DMS79 treated with DMSO at 0.1 percent for 48 hours (cell line): ENCODE measurements at regions not wholly inside any gene's neighbourhood (a gene's known extent, or its start where the extent isn't known, plus 50 kb on each side); places are given as distances from the start of the nearest gene placed in this dataset.
"Not testable (repeated sequence)": the region's sequence is repeated elsewhere in the genome, so short reads cannot be mapped to it uniquely, and the experiment has no call there.

Experiments used
- DNase-seq: peaks from one replicate; lab custom pipeline; 2025; lab: John Stamatoyannopoulos, UW

DNA sequence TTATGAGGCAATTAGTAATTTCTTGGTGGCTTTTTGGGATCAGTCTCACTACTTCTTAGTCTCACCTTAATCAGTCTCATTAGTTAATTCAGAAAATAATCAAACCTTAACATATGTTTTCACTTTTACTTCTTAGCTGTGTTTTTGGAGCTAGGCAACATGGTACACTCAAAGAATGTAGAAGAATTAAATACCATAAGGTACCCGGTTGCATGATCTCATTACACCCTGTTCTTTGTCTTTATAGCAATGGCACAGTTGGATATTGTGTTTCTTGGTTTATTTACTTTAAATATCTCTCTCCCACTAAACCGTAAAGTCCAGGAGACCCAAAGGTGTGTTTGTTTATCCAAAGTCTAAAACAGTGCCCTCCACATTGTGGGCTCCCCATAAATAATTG, 132.3 kb downstream of the TNFSF18 start:
- no peak for DNase-seq

DNA sequence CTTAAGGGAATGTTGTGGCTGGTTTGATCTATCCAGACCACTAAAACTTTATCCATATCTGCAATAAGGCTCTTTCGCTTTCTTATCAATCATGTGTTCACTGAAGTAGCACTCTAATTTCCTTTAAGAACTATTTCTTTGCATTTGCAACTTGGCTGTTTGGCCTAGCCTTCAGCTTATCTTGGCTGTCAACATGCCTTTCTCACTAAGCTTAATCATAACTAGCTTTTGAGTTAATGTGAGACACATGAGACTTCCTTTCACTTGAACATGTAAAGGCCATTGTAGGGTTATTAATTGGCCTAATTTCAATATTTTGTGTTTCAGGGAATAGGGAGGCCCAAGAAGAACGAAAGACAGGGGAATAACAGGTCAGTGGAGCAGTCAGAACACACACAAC, 124.7 kb downstream of the TNFSF18 start:
- DNase-seq, result no peak

DNA sequence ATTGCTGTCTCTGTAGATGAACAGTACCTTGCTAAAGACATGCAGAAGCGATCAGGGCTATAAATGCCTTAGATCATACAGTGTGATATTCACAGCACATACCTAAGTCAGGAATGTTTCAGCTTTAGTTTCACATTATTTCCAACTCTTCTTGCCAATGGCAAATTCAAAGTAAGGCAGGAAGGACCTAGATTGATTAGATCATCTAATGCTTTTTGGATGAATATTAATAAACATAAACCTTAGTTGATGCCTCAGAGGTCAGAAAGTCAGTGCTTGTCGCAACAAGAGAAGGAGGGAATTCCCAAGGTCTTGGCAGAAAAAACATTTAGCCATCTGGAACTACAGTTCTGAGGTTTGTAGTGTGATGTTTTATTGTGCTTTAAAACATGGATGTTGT, 122.3 kb downstream of the TNFSF18 start:
- no peak for DNase-seq

DNA sequence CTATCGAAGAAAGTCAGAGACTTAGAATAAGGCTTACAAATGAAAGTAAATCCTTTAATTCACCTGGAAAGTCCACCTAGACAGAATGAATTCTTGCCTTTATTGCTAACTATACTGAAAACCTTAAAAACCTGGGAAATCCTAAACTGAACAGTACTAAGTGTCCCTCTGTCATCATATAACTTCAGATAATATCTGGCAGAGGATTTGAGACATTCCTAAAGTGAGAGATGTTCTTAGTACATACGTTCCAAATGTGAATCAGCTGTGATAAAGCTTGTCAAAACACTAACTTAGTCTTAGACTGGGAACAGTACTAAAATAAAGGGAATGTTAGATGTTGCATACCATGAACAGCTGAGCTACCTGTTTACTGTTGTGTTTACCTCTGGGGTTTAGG, 121.7 kb downstream of the TNFSF18 start:
- DNase-seq, result no peak

DNA sequence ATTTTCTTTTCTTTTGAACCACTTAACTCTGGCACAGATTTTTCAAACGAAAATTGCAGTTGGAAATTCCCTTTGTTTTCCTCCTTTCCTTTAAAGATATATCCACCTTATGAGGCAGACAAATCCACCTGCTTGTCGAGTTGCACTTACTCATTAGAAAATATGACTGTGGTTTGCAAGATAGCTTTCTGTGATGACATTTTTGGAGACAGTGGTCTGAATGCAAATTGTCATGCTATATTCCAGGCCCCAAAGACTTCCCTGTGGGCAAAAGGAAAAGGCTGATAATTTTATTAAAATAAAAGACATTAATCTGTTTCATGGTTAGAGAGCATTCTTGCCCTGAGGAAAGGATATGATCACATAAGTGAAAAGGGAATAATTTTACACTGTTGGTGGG, 120.6 kb downstream of the TNFSF18 start:
- no peak for DNase-seq

DNA sequence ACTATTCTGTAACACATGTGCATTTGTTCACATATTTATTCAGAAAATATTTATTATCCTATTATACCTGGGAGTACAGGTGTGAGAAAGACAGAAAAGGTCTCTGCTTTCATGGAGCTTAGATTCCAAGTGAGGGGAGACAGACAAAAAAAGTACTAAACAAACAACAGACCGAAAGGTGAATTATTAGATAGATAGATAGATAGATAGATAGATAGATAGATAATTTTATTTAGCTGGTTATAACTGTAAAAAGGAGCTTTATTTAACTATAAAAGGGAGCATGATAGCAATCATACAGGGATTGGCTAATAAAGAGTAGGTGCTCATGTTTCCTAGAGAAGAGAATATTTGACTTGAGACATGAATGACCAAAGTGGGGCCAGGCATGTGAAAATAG, 119.4 kb downstream of the TNFSF18 start:
- DNase-seq, result no peak

DNA sequence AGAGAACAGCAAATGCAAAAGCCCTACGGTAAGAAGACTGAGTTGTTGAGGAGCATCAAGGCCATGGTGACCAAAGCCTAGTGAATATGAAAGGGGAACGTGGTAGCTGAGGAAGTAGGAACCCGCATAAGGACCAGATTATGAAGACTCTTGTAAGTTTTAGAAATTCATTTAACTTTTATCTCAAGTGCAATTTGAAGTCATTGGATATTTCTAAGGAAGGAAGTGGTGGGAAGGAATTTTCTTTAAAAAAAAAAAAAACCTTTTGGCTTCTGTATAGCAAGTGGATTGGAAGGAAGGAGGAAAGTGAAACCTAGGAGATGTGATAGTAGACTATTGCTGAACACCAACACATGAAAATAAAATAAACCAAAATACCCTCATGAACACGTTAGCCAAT, 119.0 kb downstream of the TNFSF18 start:
- DNase-seq, result no peak

DNA sequence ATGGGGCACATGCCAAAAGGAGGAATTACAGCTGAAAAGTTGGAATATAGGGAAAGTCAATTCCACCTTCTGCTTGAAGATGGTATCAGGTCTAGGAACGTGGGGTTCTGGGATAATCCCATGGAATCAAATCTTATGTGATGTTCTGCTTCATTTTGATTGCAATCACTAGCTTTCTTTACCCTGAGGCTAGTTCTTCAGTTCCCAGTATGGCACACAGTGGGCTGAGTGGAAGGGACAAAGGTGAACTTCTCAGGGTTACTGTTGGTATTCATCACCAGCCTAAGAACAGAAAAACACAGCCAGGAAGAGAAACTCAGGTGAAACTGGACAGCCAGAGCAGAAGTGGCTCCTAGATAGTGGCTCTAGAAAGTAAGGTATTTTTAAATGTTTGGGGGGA, 117.8 kb downstream of the TNFSF18 start:
- no peak for DNase-seq

DNA sequence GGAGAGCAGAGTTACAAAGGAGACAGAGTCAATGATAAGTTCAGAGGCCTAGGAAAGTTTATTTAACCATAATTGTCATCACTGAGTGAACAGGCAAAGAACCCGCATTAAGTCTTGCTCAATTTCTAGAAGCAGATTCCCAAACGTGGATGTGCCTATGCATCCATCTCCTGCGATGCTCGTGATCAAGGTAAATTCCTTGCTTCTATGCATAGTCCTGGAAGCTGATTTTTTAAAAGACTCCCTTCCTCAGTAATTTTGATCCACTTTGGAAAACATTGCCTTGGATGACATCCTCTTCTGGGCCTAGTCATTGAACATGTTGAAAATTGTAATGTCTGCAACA, 116.4 kb downstream of the TNFSF18 start:
- no peak for DNase-seq

DNA sequence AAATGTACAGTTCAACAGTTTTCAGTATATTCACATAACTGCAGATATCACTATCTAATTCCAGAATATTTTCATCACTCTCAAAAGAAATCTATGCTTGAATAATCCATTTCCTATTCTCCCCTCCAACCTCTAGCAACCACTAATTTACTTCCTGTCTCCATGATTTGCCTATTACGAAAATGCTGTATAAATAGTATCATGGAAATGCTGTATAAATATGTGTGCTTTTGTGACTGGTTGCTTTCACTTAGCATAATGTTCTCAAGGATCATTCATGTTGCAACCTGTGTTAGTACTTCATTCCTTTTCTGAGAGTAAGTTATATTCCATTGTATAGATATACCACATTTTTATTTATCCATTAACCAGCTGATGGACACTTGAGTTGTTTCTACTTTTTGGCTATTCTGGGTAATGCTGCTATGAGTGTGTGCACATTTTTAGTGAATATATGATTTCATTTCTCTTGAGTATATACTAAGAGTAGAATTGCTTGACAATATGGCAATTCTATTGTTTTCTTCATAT, 115.6 kb downstream of the TNFSF18 start:
- no peak for DNase-seq

DNA sequence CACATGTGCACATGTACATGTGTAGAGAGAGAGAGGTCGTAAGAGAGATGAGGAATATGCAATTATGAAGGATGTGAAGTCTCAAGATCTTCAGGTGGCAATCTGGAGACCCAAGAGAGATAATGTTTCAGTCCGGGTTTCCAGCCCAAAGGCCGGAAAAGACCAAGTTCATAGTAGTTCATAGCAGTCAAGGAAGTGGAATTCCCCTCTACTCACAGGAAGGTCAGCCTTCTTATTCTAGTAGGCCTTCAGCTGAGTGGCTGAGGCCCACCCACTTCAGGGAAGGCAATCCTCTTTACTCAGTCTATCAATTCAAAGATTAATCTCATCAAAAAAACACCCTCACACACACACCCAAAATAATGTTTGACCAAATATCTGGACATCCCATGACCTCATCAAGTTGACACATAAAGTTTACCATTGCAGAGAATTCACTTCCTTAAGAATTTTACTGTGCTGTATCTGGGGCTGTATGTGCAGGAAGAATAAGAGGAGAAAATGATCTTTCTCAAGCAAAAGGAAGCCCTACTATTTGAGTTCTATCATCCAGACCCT, 114.6 kb downstream of the TNFSF18 start:
- DNase-seq, result no peak

DNA sequence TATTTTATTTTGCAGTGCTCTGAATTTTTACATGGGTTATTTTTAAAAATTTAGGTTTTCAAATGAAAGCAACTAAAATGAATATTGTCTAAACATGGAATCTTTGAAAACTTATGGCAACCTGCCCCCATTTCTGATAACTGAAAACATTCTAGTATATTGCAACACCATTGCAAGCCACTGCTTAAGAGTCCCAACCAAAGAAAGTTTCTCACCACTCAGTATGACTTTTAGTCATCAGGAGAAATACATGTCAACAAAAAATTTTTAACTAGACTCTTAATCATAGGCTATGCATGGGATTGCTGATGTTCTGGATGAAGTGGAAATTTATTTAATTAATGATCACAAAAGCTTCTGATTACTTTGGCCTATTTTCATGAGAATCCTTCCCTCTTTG, 112.1 kb downstream of the TNFSF18 start:
- DNase-seq, result no peak

DNA sequence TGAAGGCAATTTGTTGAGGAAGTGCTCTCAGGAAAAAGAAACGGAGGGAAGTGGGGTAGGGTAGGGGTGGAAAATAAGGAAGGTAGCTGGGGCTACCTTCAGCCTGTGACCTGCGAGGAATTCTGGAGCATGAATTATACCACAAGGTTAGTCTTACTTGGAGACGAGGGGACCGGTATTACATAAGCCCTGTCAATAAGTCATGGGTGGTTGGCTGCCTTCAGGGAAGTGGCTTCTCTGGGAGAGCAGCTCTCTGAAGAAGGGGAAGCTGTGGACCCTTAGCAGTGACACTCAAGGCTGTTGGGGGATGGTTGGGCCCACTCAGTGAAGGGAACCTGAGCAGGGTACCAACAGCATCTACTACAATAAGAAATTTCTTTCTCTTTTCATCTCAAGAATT, 111.3 kb downstream of the TNFSF18 start:
- no peak for DNase-seq

DNA sequence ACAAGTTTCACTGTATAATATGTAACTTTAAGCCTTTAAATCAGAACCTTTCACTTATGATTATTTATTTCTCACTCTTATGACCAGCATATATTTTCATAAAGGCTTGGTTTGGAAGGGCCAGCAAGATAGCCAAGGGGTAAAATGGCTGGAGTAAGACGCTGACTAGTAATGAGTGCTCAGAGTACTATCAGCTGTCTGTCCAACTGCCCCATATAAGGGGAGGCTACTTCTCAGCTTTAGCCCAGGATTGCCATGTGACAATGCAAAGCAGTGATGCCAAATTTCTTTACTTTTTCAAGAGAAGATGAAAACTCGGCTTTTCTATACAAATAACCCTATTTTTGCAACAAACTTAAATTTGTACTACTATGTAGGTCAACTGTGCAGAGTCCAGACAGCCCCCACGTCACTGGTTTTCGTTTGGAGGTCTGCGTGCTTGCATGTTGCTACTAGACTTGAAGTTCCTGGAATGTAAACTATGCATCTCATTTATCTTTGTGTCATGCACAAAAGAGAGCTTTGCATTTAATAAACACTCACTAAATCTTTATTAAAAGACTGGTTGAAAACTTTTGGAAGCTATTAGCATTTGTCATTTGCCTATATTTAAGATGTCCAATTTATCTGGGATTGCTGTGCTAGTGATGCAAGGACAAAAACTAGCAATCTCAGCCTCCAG, 110.4 kb downstream of the TNFSF18 start:
- DNase-seq, result no peak

DNA sequence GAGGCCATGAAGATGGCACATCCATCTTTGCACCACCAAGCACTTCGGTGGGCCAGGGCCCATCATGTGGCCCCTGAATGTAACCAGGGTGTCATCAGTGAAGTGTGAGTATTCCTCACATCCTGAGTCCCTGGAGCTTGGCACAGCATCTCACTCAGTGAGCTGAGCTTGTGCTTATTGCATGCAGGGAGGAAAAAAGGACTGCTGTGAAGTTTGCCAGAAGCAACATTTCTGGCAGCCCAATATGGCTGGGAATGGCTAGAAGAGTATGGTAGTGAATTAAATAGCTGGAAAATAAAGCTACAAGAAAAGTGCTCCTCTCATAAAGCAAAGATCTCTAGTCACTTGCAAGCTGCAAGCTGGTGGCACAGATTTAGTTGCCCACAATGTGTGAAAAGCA, 109.3 kb downstream of the TNFSF18 start:
- DNase-seq, result no peak

DNA sequence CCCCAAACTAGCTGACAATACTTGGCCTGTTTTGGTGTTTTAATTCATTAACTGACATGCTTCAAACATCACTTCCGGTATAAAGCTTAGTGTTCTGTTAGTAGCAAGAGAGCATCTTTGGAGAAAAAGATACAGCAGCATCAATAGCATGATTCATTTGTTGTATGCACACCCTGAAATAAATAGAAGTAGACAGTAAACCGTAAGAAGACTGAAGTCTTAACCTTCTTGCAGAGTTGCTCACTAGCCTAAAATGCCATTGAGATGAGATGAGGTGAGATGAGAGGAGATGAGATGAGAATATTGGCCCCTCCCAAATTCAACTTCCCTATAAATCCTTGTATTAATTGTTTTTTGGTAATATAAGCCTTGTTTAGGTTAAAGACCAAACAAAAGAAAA, 108.8 kb downstream of the TNFSF18 start:
- no peak for DNase-seq

DNA sequence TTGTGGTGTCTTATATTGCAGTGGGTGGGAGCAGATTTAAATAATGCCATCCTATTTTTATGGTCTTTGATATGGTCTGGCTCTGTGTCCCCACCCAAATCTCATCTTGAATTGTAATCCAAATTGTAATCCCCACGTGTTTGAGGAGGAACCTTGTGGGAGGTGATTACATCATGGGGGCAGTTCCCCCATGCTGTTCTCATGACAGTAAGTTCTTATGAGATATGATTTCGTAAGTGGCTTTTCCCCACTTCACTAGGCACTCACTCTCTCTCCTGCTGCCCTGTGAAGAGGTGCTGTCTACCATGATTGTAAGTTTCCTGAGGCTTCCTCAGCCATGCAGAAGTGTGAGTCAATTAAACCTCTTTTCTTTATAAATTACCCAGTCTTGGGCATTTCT, 107.6 kb downstream of the TNFSF18 start:
- not testable (repeated sequence) for DNase-seq

DNA sequence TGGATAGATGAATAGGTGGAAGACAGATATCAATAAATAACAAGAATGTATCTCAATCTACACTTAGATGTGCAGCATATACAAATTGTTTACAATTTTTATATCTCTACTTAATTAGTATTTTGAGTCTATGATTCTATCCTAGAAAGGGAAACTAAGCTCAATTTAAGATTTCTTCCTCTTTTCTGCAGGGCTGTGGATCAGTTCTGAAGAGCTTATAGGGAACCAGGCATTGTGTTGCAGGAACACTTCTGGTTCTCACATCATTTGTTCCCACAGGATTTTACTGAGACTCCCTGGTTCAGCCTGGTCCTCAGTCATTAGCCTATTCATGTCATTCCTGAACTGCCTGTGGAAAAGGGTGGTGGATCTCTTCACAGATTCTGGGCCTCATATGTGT, 105.8 kb downstream of the TNFSF18 start:
- DNase-seq, result no peak

DNA sequence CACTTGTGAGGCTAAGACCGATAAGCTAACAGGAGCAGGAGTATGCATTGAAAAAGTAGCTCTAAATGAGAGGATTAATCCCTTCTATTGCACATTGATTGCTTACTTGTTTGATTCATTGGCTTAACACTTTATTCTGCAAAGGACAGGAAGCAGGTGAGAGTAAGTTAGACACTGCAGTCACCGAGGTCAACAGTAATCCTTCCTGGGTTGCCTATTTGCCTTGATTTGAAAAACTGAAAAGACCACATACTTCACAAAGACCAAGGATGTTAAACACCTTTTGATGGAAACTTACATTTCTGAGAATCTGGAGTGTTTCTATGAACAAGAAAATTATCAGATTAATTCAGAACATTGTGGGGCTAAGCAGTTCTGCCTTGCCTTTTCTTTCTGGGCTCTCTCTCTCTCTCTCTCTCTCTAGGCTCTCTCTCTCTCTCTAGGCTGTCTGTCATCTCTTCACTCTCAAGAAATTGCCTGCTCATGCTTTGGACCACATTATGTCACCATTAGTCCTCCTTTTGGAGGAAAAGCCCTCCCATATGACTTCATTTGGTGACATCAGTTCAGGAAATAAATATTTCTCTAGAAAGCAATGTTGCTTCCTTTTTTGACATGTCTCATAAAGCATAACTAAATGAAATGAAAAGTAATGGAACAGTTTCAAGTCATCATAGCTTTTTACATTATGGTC, 103.8 kb downstream of the TNFSF18 start:
- DNase-seq, result no peak

DNA sequence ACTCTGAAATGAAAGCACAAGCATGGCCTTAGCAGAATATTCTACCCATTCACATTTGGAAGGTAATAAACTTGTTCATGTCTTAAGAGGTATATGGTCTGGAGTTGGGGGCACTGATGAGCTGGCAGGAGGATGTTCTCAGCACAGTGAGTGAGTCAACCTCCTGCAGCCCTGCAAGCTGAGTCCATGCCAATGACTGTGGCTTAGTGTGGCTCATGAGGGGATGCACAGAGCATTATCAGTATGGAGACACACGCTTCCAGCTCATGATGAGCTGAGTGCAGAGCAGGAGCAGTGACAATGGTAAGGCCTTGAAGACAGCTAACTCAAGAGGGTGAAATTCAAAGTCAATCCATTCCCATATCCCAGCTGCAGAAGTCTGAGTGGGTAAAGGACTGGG, 102.3 kb downstream of the TNFSF18 start:
- DNase-seq, result no peak

DNA sequence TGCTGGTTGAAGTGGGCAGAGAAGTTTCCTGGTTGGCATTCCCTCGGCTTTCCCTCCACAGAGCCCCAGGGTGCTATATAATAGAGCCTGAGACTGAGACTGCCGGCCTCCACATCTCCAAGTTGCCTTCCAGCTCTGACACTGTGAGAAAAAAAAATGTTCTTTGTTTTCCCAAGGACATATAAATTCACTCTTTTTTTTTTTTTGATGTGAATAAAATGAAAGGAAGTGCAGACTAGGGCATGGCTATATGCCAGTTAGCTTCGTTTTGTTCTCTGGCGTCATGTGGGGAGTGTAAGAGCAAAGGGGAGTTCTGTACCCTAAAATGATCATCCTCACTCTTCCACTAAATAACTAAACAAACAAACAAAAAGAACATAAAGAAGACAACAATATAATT, 101.6 kb downstream of the TNFSF18 start:
- no peak for DNase-seq

DNA sequence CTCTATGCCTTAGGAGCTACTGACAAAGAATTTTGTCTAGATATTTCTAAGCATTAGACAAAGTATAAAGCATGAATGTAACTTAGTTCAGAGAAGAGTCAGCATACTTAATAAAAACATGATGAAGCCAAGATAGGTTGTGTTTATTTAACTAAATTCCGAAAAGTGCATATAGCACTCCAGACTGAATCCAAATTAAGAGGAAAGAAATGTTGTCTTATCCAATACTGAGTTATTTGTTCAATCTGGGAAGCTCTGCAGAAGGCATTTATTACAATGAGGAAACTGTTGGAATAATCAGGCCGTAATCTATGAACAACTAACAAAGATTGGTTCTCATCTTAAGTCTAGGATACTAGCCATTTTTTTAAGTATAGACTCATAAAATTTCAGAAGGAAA, 100.2 kb downstream of the TNFSF18 start:
- no peak for DNase-seq

DNA sequence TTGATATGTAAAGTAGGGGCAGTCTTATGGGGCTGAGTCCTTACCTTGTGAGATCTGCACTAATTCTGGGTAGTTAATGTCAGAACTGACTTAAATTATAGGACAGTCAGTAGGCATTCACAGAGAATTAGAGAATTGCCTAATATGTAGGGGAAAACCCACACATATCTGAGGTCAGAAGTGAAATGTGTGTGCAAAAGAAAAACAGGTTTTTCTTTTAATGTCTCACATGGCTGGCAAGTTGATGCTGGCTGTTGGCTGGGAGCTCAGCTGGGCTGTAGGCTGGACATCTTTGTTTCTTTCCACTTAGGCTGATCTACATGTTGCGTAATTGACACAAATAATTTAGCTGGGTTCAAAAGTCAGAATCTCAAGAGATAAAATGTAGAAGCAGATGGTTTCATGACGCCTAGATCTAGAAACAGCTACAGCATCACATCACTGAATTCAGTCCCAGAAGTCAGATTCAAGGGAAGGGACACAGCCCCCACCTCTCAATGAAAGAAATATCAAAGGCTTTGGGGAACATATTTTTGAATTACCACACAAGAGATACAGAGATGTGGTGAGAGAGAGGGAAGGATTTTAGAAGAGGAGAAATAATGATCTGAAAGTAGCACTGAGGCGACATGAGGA, 98.9 kb downstream of the TNFSF18 start:
- DNase-seq, result no peak
